Neural progenitor cell (in vitro differentiated cells): ENCODE measurements at regions not wholly inside any gene's neighbourhood (a gene's known extent, or its start where the extent isn't known, plus 50 kb on each side); places are given as distances from the start of the nearest gene placed in this dataset.

ENCODE experiments used
- DNase-seq: peaks from one replicate; pipeline ENCODE4 v3.0.0-alpha.2; 2016; ENCODE audit warnings: low spot score
- H2AFZ ChIP-seq: fragments of 200-600 bp; sonication (generic); replicated peaks from 2 replicates; pipeline ENCODE4 v1.6.1; 2016; ENCODE audit warnings: antibody characterized with exemption
- H3F3A ChIP-seq: fragments of 200-600 bp; sonication (generic); 2 replicates; pipeline ENCODE4 v1.6.1; 2016; ENCODE audit warnings: antibody characterized with exemption, low read depth
- H3K27ac ChIP-seq: fragments of 200-600 bp; sonication (generic); 2 replicates; pipeline ENCODE4 v1.5.1; 2016; ENCODE audit warnings: mild to moderate bottlenecking
- H3K27me3 ChIP-seq: fragments of 200-600 bp; sonication (generic); 2 replicates; pipeline ENCODE4 v1.6.1; 2016; ENCODE audit warnings: mild to moderate bottlenecking, moderate library complexity
- H3K36me3 ChIP-seq: fragments of 200-600 bp; sonication (generic); 2 replicates; pipeline ENCODE4 v1.5.1; 2016
- H3K4me1 ChIP-seq: fragments of 200-600 bp; sonication (generic); 2 replicates; pipeline ENCODE4 v1.6.1; 2016; ENCODE audit warnings: mixed run types
- H3K4me2 ChIP-seq: fragments of 200-600 bp; sonication (generic); 2 replicates; pipeline ENCODE4 v1.6.1; 2016
- H3K4me3 ChIP-seq: fragments of 200-600 bp; sonication (generic); 2 replicates; pipeline ENCODE4 v1.5.1; 2016
- H3K79me2 ChIP-seq: fragments of 200-600 bp; sonication (generic); 2 replicates; pipeline ENCODE4 v1.6.1; 2016; ENCODE audit warnings: low read depth
- H3K9ac ChIP-seq: fragments of 200-600 bp; sonication (generic); 2 replicates; pipeline ENCODE4 v1.6.1; 2016
- H3K9me3 ChIP-seq: fragments of 200-600 bp; sonication (generic); 2 replicates; pipeline ENCODE4 v1.5.1; 2016; ENCODE audit warnings: low read depth
- H4K20me1 ChIP-seq: fragments of 200-600 bp; sonication (generic); 2 replicates; pipeline ENCODE4 v1.6.1; 2016; ENCODE audit warnings: low read depth
- H3K27ac Mint-ChIP-seq: 3 replicates; pipeline ENCODE4 v1.8.0; 2021; ENCODE audit warnings: mixed read lengths
- H3K27me3 Mint-ChIP-seq: 2 replicates; pipeline ENCODE4 v1.8.0; 2022; ENCODE audit warnings: low read depth, mild to moderate bottlenecking, inconsistent platforms, moderate library complexity, mixed read lengths; ENCODE audit not compliant: insufficient read depth
- H3K36me3 Mint-ChIP-seq: 3 replicates; pipeline ENCODE4 v1.8.0; 2021; ENCODE audit warnings: mixed read lengths
- H3K4me1 Mint-ChIP-seq: 3 replicates; pipeline ENCODE4 v1.8.0; 2021; ENCODE audit warnings: mixed read lengths
- H3K4me3 Mint-ChIP-seq: 3 replicates; pipeline ENCODE4 v1.8.0; 2021; ENCODE audit warnings: mild to moderate bottlenecking, moderate library complexity, mixed read lengths
- H3K9me3 Mint-ChIP-seq: 3 replicates; pipeline ENCODE4 v1.8.0; 2020; ENCODE audit warnings: mixed read lengths
- CTCF ChIP-seq: fragments of 200-600 bp; sonication (generic); IDR thresholded peaks from 2 replicates; pipeline ENCODE4 v1.5.1; 2017; ENCODE audit warnings: antibody characterized with exemption, mild to moderate bottlenecking
- EZH2 ChIP-seq: fragments of 200-600 bp; sonication (generic); IDR thresholded peaks from 2 replicates; pipeline ENCODE4 v1.6.1; 2017; ENCODE audit warnings: antibody characterized with exemption, mild to moderate bottlenecking, moderate library complexity
- EZH2phosphoT487 ChIP-seq: fragments of 200-600 bp; sonication (generic); IDR thresholded peaks from 2 replicates; pipeline ENCODE4 v1.6.1; 2017; ENCODE audit warnings: antibody characterized with exemption

GRCh38 chr16:65776639-65777183 is 589.8 kb upstream of the CDH5 start:
- Histone ChIP-seq H3K9me3 (no peaks in the 10 kb centered on the region), H3K36me3 (no peaks in the 10 kb centered on the region), H4K20me1 (no peaks in the 10 kb centered on the region), H3K4me2 (no peak overlapping the region), H3K79me2 (no peaks in the 10 kb centered on the region), H3K4me1 (peaks cover 13% of the 10 kb centered on the region), H3K9ac (no peak overlapping the region), H3K4me3 (no peak overlapping the region), H3K27ac (no peak overlapping the region), H3K27me3 (no peaks in the 10 kb centered on the region), H3F3A (peaks cover 8% of the 10 kb centered on the region), H2AFZ (no peak overlapping the region)
- Mint-ChIP-seq H3K9me3 (peaks cover 21% of the 10 kb centered on the region), H3K4me1 (peaks cover 17% of the 10 kb centered on the region), H3K4me3 (no peak overlapping the region), H3K27me3 (peaks cover 5% of the 10 kb centered on the region), H3K36me3 (no peaks in the 10 kb centered on the region), H3K27ac (no peak overlapping the region)
- TF ChIP-seq EZH2 (no peak), EZH2phosphoT487 (no peak), CTCF (no peak)
- no peak for DNase-seq

GRCh38 chr16:65775829-65776228 is 590.7 kb upstream of the CDH5 start:
- no peak overlapping the region for H3K4me2 ChIP-seq
- peaks cover 5% of the 10 kb centered on the region for H3K9me3 ChIP-seq
- H3K9ac ChIP-seq, result no peak overlapping the region
- Mint-ChIP-seq H3K27me3 (peaks cover 7% of the 10 kb centered on the region), H3K4me1 (peaks cover 19% of the 10 kb centered on the region), H3K9me3 (peaks cover 21% of the 10 kb centered on the region), H3K36me3 (no peaks in the 10 kb centered on the region), H3K4me3 (no peak overlapping the region), H3K27ac (no peak overlapping the region)
- H3F3A ChIP-seq, result peaks cover 8% of the 10 kb centered on the region
- H3K27me3 ChIP-seq, result no peaks in the 10 kb centered on the region
- TF ChIP-seq EZH2phosphoT487 (no peak), CTCF (no peak), EZH2 (no peak)
- H3K4me3 ChIP-seq, result no peak overlapping the region
- H2AFZ ChIP-seq, result no peak overlapping the region
- no peaks in the 10 kb centered on the region for H3K79me2 ChIP-seq
- no peaks in the 10 kb centered on the region for H4K20me1 ChIP-seq
- H3K36me3 ChIP-seq, result no peaks in the 10 kb centered on the region
- no peak overlapping the region for H3K27ac ChIP-seq
- H3K4me1 ChIP-seq, result peaks cover 13% of the 10 kb centered on the region
- DNase-seq, result no peak

GRCh38 chr16:65774350-65774749 is 592.1 kb upstream of the CDH5 start:
- Histone ChIP-seq H3K9me3 (peaks cover 8% of the 10 kb centered on the region), H3K4me1 (peaks cover 13% of the 10 kb centered on the region)

More at GRCh38 chr16:65774350-65774749, 592.1 kb upstream of the CDH5 start:
- DNase-seq, result no peak
- H4K20me1 ChIP-seq, result no peaks in the 10 kb centered on the region
- H3K4me3 ChIP-seq, result no peak overlapping the region
- peaks cover 19% of the 10 kb centered on the region for H3K27me3 Mint-ChIP-seq
- peaks cover 26% of the 10 kb centered on the region for H3K9me3 Mint-ChIP-seq
- peaks cover 8% of the 10 kb centered on the region for H3F3A ChIP-seq
- no peaks in the 10 kb centered on the region for H3K79me2 ChIP-seq
- no peak for TF ChIP-seq CTCF
- no peak for TF ChIP-seq EZH2phosphoT487
- TF ChIP-seq EZH2, result no peak
- no peaks in the 10 kb centered on the region for H3K27me3 ChIP-seq
- H3K4me1 Mint-ChIP-seq, result peaks cover 19% of the 10 kb centered on the region
- H3K4me2 ChIP-seq, result no peak overlapping the region
- H3K27ac Mint-ChIP-seq, result no peak overlapping the region
- no peaks in the 10 kb centered on the region for H3K36me3 ChIP-seq
- H3K36me3 Mint-ChIP-seq, result no peaks in the 10 kb centered on the region
- no peak overlapping the region for H3K9ac ChIP-seq
- no peak overlapping the region for H2AFZ ChIP-seq
- no peak overlapping the region for H3K27ac ChIP-seq
- no peak overlapping the region for H3K4me3 Mint-ChIP-seq
